ENCODE measurements at regions not wholly inside any gene's neighbourhood (a gene's known extent, or its start where the extent isn't known, plus 50 kb on each side); places are given as distances from the start of the nearest gene placed in this dataset.
"Not testable (repeated sequence)": the region's sequence is repeated elsewhere in the genome, so short reads cannot be mapped to it uniquely, and the experiment has no call there.

DNA sequence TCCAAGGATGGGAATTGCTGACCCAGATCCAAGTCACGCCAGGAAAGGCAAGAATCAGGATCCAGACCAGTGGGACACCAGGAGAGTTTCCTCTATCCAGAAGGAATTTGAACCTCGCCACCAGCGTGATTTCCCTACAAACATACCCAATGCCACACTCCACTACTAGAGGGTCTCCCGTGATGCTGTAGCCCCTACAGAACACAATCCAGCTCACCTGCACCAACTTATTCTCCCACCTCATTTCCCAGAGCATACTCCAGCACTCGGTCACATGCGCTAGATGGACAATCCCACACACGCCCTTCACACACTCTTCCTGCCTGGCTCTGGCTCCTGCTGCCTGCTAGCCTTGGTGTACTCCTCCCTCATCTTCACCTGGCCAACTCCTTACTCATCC is 142.1 kb upstream of the PDE1C start:
- no peak overlapping the region for H3K4me3 ChIP-seq (ENCODE audit: low read depth, low read length)
- DNase-seq (ENCODE audit: low read depth) = no peak
- TF ChIP-seq, protein P1, sequence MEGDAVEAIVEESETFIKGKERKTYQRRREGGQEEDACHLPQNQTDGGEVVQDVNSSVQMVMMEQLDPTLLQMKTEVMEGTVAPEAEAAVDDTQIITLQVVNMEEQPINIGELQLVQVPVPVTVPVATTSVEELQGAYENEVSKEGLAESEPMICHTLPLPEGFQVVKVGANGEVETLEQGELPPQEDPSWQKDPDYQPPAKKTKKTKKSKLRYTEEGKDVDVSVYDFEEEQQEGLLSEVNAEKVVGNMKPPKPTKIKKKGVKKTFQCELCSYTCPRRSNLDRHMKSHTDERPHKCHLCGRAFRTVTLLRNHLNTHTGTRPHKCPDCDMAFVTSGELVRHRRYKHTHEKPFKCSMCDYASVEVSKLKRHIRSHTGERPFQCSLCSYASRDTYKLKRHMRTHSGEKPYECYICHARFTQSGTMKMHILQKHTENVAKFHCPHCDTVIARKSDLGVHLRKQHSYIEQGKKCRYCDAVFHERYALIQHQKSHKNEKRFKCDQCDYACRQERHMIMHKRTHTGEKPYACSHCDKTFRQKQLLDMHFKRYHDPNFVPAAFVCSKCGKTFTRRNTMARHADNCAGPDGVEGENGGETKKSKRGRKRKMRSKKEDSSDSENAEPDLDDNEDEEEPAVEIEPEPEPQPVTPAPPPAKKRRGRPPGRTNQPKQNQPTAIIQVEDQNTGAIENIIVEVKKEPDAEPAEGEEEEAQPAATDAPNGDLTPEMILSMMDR (IDR thresholded peaks at IDR 0.05; ENCODE audit: insufficient read depth, low read length) = no peak

DNA sequence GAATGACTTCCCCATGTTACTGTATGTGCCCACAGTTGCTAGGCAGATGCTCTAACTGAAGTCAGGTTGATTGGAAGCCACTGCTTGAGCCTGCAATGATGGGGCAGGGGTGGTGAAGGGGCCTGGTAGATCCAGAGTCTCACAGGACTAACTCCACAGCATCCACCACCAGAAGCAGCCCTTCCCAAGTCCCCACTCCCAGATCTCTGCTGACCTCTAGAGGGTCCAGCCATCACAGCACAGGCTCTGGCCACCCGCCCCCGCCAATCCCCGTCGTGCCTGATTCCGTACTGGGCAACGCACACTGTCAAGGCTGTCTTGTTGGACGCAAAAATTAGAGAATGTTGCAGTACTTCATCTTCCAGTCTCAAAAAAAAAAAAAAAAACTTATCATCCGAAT is 136.8 kb upstream of the PDE1C start:
- DNase-seq (ENCODE audit: low read depth) = peak; percentile 19
- TF ChIP-seq, protein P1 (IDR thresholded peaks at IDR 0.05; ENCODE audit: insufficient read depth, low read length) = peak; percentile 45
- H3K4me3 ChIP-seq (ENCODE audit: low read depth, low read length) = no peak overlapping the region

DNA sequence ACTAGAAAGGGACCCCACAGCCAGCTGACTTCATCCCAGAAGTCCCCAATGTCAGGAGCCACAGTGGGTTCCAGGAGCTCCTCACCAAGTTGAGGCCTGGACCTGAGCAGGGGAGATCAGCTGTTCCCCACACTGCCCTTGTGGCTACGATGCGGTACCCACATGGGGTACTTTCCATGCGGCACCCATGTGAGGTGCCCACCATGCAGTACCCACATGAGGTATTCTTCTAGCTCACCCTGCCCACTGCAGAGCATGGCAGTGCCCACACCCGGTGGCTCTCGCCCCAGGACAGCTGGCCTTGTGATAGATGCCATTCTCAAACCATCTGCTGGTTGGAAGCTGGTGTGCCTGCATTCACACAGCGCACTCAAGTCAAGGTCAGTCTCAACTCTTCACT is 136.3 kb upstream of the PDE1C start:
- H3K4me3 ChIP-seq (ENCODE audit: low read depth, low read length) = no peak overlapping the region
- no peak for DNase-seq (ENCODE audit: low read depth)
- TF ChIP-seq, protein P1 (IDR thresholded peaks at IDR 0.05; ENCODE audit: insufficient read depth, low read length) = no peak

DNA sequence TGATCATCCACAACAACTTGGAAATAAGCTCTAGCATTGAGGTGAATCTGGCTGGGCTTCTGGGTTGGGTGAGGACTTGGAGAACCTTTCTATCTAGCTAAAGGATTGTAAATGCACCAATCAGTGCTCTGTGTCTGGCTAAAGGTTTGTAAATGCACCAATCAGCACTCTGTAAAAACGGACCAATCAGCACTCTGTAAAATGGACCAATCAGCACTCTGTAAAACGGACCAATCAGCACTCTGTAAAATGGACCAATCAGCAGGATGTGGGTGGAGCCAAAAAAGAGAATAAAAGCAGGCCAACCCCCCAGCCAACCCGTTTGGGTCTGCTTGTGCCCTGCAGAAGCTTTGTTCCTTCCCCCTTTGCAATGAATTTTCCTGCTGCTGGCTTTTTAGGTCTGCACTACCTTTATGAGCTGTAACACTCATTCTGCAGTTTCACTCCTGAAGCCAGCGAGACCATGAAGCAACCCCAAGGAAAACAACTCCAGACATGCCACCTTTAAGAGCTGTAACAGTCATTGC is 135.2 kb upstream of the PDE1C start:
- DNase-seq (ENCODE audit: low read depth); H3K4me3 ChIP-seq (ENCODE audit: low read depth, low read length): not testable (repeated sequence)

DNA sequence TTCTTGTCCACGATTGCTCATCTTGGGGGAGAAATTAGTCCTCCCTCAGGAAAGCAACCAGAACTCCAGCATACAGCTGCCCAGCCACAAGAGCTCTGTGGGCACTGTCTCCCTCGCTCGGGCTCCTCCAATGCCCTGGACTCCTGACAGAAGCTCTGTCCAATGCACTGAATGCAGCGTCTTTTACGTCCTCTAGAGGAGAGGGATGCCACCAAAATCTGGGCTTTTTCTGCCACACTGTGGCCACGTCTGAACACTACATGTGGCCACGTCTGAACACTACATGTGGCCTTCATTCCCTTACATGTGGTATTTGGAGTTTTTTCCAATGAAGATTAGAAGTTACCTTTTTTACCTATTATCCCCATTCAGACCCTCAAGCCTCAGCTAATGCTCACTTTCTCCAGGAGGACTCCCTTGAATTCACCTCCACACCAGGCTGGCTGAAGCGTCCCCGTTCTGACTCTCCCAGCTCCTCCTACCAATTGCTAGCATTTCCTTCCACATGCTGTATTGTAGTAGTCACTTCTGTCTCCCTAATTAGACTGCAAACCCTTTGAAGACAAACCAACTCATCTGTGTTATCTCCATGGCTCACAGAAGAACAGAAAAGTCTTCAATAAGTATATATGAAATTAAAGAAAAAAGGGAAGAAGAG is 134.3 kb upstream of the PDE1C start:
- peak overlapping the region; percentile 22 for H3K4me3 ChIP-seq (ENCODE audit: low read depth, low read length)
- TF ChIP-seq, protein P1 (IDR thresholded peaks at IDR 0.05; ENCODE audit: insufficient read depth, low read length) = peak; percentile 88
- peak; percentile 89 for DNase-seq (ENCODE audit: low read depth)

DNA sequence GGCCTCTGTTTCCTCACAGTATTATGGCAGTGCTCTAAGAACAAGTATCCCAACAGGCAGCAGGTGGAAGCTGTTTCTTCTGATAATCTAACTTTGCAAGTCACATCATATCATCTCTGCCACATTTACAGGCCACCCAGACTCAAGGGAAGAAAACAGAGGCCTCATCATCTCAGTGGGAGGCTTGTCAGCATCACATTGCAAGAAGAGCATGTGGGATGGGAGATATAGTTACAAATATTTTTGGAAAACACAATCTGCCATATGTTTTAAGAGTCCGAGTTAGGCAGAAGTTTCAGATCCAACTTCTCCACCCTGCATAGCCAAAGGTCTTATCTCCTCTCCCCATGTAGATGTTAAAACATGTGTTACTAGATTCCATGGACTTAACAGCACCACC is 130.4 kb upstream of the PDE1C start:
- DNase-seq (ENCODE audit: low read depth) = no peak
- TF ChIP-seq, protein P1 (IDR thresholded peaks at IDR 0.05; ENCODE audit: insufficient read depth, low read length) = no peak

DNA sequence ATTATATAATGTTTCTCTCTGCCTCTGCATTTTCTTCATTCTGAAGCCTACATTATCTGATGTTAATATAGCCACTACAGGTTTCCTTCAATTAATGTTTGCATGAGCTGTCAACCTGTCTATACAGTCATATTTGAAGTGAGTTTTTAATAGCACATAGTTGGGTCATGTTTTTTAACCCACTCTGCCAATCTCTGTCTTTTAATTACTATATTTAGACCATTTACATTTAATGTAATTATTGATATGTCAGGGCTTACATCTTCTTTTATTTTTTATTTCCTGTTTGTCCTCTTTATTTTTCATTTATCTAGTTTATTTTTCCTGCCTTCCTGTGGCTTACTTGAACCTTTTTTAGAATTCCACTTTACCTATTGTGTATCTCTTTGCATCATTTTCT is 124.3 kb upstream of the PDE1C start:
- TF ChIP-seq, protein P1 (IDR thresholded peaks at IDR 0.05; ENCODE audit: insufficient read depth, low read length) = no peak
- no peak for DNase-seq (ENCODE audit: low read depth)
- no peak overlapping the region for H3K4me3 ChIP-seq (ENCODE audit: low read depth, low read length)

More for the DNA sequence above, 130.4 kb upstream of the PDE1C start:
- H3K4me3 ChIP-seq (ENCODE audit: low read depth, low read length) = no peak overlapping the region

All from fibroblast of the aortic adventitia (primary cell).